Osteocyte (in vitro differentiated cells): ENCODE measurements at regions not wholly inside any gene's neighbourhood (a gene's known extent, or its start where the extent isn't known, plus 50 kb on each side); places are given as distances from the start of the nearest gene placed in this dataset.

Experiments
- DNase-seq: peaks from one replicate; pipeline ENCODE4 v3.0.0; 2021; ENCODE audit warnings: mixed read lengths; ENCODE audit not compliant: unreplicated experiment; ENCODE audit errors: extremely low spot score
- H3K27ac Mint-ChIP-seq: one replicate; pipeline ENCODE4 v1.8.0; 2021; ENCODE audit warnings: mild to moderate bottlenecking, mixed read lengths; ENCODE audit not compliant: unreplicated experiment
- H3K27me3 Mint-ChIP-seq: one replicate; pipeline ENCODE4 v1.8.0; 2021; ENCODE audit warnings: mixed read lengths; ENCODE audit not compliant: unreplicated experiment
- H3K36me3 Mint-ChIP-seq: one replicate; pipeline ENCODE4 v1.8.0; 2021; ENCODE audit warnings: mixed read lengths; ENCODE audit not compliant: unreplicated experiment
- H3K4me1 Mint-ChIP-seq: one replicate; pipeline ENCODE4 v1.8.0; 2021; ENCODE audit warnings: mixed read lengths; ENCODE audit not compliant: unreplicated experiment
- H3K4me3 Mint-ChIP-seq: one replicate; pipeline ENCODE4 v1.8.0; 2021; ENCODE audit warnings: mild to moderate bottlenecking, moderate library complexity, mixed read lengths; ENCODE audit not compliant: unreplicated experiment
- H3K9me3 Mint-ChIP-seq: one replicate; pipeline ENCODE4 v1.8.0; 2021; ENCODE audit warnings: mixed read lengths; ENCODE audit not compliant: unreplicated experiment
- TF ChIP-seq, protein P1 (sequence below): fragments of 200-600 bp; sonication (generic); IDR thresholded peaks from 2 replicates; pipeline ENCODE4 v1.5.0; 2021; ENCODE audit warnings: antibody characterized with exemption, mild to moderate bottlenecking, moderate library complexity

DNA sequence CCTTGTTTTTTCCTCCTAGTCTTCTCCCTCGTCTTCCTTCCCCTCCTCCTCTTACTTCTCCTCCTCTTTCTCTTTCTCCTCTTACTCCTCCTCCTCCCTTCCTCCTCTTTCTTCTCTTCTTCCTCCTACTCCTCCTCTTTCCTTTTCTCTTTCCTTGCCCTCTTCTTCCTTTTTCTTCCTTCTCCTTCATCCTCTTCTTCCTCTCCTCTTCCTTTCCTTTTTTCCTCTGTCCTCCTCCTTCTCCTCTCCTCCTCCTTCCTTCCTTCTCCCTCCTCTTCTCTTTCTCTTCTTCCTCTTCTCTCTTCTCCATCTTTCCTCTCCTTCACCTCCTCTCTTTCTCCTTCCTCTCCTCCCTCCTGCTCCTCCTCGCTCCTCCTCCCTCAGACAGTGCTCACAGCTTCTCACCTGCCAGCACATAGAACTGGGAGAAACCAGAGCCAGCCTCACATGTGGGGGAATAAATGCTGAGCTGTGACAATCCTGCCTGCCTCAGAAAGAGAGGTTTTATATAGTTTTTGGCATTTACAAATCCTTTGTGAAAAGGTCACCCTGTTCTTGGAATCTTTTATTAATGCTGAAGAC lies 84.3 kb upstream of the NLRP1 start:
- no peak overlapping the region for H3K4me3 Mint-ChIP-seq
- no peak overlapping the region for H3K27ac Mint-ChIP-seq
- no peaks in the 10 kb centered on the region for H3K4me1 Mint-ChIP-seq
- H3K27me3 Mint-ChIP-seq, result no peaks in the 10 kb centered on the region
- H3K9me3 Mint-ChIP-seq, result no peaks in the 10 kb centered on the region
- TF ChIP-seq, protein P1, sequence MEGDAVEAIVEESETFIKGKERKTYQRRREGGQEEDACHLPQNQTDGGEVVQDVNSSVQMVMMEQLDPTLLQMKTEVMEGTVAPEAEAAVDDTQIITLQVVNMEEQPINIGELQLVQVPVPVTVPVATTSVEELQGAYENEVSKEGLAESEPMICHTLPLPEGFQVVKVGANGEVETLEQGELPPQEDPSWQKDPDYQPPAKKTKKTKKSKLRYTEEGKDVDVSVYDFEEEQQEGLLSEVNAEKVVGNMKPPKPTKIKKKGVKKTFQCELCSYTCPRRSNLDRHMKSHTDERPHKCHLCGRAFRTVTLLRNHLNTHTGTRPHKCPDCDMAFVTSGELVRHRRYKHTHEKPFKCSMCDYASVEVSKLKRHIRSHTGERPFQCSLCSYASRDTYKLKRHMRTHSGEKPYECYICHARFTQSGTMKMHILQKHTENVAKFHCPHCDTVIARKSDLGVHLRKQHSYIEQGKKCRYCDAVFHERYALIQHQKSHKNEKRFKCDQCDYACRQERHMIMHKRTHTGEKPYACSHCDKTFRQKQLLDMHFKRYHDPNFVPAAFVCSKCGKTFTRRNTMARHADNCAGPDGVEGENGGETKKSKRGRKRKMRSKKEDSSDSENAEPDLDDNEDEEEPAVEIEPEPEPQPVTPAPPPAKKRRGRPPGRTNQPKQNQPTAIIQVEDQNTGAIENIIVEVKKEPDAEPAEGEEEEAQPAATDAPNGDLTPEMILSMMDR, result no peak
- H3K36me3 Mint-ChIP-seq, result no peaks in the 10 kb centered on the region
- peak; percentile 66 for DNase-seq

DNA sequence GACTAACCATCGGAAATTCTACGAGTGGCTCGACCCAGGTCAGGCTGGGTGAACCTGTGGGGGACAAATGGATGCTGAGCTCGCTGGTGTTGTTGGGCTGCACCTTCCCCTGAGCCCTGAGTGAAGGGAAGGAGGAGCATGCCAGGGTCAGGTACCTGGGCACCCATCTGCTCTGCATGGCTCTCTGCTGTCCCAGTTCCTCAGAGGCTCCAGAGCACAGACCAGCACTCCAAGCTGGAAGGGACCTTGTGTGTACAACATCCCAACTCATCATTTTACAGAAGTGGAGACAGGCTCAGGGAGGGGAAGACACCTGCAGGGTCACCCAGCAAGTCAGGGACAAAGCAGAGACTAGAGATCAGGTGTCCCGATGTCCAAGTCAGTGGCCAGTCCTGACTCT lies 84.9 kb upstream of the NLRP1 start:
- H3K9me3 Mint-ChIP-seq, result no peaks in the 10 kb centered on the region
- TF ChIP-seq, protein P1, result no peak
- DNase-seq, result peak; percentile 69
- no peaks in the 10 kb centered on the region for H3K27me3 Mint-ChIP-seq
- H3K36me3 Mint-ChIP-seq, result no peaks in the 10 kb centered on the region
- no peaks in the 10 kb centered on the region for H3K4me1 Mint-ChIP-seq
- H3K27ac Mint-ChIP-seq, result no peak overlapping the region
- H3K4me3 Mint-ChIP-seq, result no peak overlapping the region

DNA sequence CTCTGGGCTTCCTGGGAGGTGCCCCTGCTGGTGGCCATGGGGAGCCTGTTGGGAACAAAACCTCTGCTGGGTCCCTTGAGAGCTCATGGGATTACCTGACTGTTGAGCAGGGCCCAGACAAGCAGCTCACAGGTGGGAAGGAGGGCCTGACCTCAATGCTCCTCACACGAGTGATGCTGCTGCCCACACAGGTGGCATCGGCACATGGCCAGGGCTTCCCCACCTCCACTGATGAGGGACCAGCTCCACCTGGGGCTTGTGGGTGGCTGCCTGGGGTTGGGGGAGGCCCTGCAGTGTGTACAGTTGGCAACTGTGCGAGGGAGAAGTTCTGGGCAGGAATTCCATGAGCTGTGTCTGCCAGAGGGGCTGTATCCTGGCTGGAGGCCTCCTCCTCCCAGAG lies 87.8 kb upstream of the NLRP1 start:
- TF ChIP-seq, protein P1, result no peak
- H3K27ac Mint-ChIP-seq, result no peak overlapping the region
- H3K36me3 Mint-ChIP-seq, result no peaks in the 10 kb centered on the region
- H3K4me1 Mint-ChIP-seq, result no peaks in the 10 kb centered on the region
- no peak overlapping the region for H3K4me3 Mint-ChIP-seq
- no peak for DNase-seq
- peaks cover 4% of the 10 kb centered on the region for H3K27me3 Mint-ChIP-seq
- H3K9me3 Mint-ChIP-seq, result no peaks in the 10 kb centered on the region

DNA sequence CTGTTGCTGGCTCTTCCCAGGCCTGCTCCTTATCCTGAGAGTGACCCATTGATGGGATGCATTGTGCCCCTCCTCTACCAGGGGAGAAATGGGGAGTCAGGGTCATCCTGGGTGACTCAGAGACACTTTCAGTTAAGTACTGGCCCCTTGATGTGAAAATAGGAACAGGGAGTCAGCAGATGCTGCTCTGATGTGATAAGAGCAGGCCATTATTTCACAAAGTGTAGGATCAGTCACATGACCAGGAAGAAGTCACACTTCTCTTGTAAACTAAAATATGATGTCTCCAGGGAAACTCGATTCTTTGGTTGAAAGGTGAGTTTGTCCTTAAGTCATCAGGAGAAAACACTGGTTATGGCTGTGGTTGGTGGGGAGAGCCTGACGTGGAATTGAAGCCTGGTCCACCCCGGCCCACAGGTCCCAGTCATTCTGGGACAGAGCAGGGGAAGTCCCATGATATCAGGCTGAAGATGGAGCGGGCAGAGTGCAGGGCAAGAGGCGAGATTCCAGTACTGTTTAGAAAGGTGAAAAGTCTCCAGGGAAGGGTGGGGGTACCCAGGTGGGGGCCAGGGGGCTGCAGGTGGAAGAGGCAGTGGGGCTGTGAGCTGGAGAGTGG lies 88.6 kb upstream of the NLRP1 start:
- peaks cover 7% of the 10 kb centered on the region for H3K27me3 Mint-ChIP-seq

More for the DNA sequence above, 88.6 kb upstream of the NLRP1 start:
- H3K36me3 Mint-ChIP-seq, result no peaks in the 10 kb centered on the region
- no peak overlapping the region for H3K27ac Mint-ChIP-seq
- no peaks in the 10 kb centered on the region for H3K4me1 Mint-ChIP-seq
- H3K9me3 Mint-ChIP-seq, result no peaks in the 10 kb centered on the region
- no peak for DNase-seq
- no peak overlapping the region for H3K4me3 Mint-ChIP-seq
- TF ChIP-seq, protein P1, result no peak
